SHP77 treated with DMSO at 0.1 percent for 48 hours (cell line): ENCODE measurements at regions not wholly inside any gene's neighbourhood (a gene's known extent, or its start where the extent isn't known, plus 50 kb on each side); places are given as distances from the start of the nearest gene placed in this dataset.
"Not testable (repeated sequence)": the region's sequence is repeated elsewhere in the genome, so short reads cannot be mapped to it uniquely, and the experiment has no call there.

Source experiments
- DNase-seq: peaks from one replicate; lab custom pipeline; 2025; lab: John Stamatoyannopoulos, UW

DNA sequence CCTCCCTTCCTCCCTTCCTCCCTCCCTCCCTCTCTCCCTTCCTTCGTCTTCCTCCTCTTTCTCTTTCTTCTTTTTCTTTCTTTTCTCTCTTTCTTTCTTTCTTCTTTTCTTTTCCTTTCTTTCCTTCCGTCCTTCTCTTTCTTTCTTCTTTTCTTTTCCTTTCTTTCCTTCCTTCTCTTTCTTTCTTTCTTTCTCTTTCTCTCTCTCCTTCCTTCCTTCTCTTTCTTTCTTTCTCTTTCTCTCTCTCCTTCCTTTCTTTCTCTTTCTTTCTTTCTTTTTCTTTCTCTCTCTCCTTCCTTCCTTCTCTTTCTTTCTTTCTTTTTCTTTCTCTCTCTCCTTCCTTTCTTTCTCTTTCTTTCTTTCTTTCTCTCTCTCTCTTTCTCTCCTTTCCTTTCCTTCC, 84.4 kb upstream of the SLC24A2 start:
- not testable (repeated sequence) for DNase-seq

DNA sequence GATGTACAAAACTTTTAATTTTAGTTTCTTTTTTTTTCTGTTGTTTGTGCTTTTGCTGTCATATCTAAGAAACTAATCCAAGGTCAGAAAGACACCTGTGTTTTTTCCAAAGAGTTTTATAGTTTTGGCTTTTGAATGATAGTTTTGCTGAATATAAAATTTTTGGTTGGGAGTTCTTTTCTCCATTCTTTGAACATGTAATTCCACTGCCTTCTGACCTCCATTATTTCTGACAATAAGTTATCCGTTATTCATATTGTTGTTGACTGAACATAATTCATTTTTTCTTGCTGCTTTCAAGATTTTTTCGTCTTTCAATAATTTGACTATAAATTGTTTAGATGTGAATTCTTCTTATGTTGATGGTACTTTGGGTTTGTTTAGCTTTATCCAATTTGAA, 82.2 kb upstream of the SLC24A2 start:
- no peak for DNase-seq

DNA sequence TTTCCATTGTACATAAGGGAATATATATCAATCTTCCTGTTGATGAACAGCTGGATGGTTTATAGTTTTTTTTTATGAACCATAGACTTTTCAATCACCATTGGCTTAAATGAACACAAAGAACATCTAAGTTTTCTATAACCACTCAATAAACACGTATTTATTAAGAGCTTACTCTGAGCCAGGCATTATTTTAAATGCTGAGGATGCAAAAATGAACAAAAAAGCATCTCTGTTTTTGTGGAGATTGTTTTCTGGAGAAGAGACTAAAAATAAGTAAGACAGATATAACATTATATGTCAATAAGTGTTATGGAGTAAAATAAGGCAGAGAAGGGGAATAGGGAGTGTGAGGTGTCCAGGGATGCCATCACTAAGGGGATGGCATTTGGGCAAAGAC, 52.1 kb upstream of the SLC24A2 start:
- DNase-seq, result no peak
